HL-60 (cell line): ENCODE measurements at regions not wholly inside any gene's neighbourhood (a gene's known extent, or its start where the extent isn't known, plus 50 kb on each side); places are given as distances from the start of the nearest gene placed in this dataset.

Experiments used
- DNase-seq, 2 experiments: peaks; one replicate each; pipeline ENCODE4 v3.0.0-alpha.2; 2010 to 2020; ENCODE audit warnings: low read depth in 1 of 2, low spot score in 1 of 2
- H3K27ac ChIP-seq: fragments of 250-450 bp; sonication (Bioruptor Pico); replicated peaks from 2 replicates; pipeline ENCODE4 v1.5.1; 2020; ENCODE audit warnings: mild to moderate bottlenecking, moderate library complexity
- H3K27me3 ChIP-seq: fragments of 250-450 bp; sonication (Bioruptor Pico); 2 replicates; pipeline ENCODE4 v1.5.1; 2021; ENCODE audit warnings: mild to moderate bottlenecking, moderate library complexity; ENCODE audit not compliant: insufficient read depth, poor library complexity, severe bottlenecking
- H3K4me3 ChIP-seq: replicated peaks from 2 replicates; pipeline ENCODE4 v1.5.1; 2011; ENCODE audit warnings: mild to moderate bottlenecking, control low read depth, low read length; ENCODE audit not compliant: insufficient read depth
- CTCF ChIP-seq: IDR thresholded peaks from one replicate; pipeline ENCODE4 v1.5.1; 2011; ENCODE audit warnings: low read length, control low read depth, inconsistent platforms; ENCODE audit not compliant: insufficient read depth
- GABPA ChIP-seq: IDR thresholded peaks from 2 replicates; pipeline ENCODE4 v1.6.1; 2012; ENCODE audit warnings: low read depth
- POLR2AphosphoS5 ChIP-seq: IDR thresholded peaks from 2 replicates; pipeline ENCODE4 v1.6.1; 2012; ENCODE audit warnings: low read depth
- REST ChIP-seq: IDR thresholded peaks from 2 replicates; pipeline ENCODE4 v1.6.1; 2012; ENCODE audit warnings: low read depth; ENCODE audit not compliant: insufficient replicate concordance
- SPI1 ChIP-seq: IDR thresholded peaks from 2 replicates; pipeline ENCODE4 v1.6.1; 2012; ENCODE audit warnings: low read depth, mild to moderate bottlenecking, borderline replicate concordance

DNA sequence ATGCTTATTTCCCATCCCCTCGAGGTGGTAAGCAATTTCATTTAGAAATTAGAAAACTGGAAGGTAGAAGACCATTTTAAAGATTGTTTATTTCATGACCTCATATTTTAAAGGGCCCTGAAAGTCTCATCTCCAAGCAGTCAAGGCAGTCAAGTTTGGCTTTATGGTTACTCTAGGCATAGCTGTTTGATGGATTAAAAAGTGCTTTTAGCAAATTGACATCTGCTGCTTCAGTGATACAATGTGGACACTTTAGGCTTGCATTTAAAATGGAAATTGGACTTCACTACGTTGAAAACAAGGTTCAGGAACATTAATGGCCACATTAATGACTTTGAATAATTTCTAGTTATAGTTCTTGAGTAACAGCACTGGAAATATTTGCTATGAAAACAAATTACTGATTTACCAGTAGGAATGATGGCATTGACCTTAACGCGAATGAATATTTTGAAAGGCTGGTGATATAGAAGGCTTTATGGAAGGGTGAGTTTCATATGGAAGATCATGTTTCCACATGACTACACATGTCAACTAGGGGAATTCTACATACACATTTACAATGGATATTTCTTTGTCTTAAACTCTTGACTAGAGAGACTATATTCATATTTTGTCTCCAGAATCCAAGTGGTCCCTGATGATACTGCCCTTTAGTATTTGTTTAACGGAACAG is 873.5 kb downstream of the JRKL start:
- no peak for DNase-seq
- H3K27me3 ChIP-seq = no peaks in the 10 kb centered on the region
- no peak overlapping the region for H3K27ac ChIP-seq
- no peak overlapping the region for H3K4me3 ChIP-seq
- TF ChIP-seq REST (no peak), POLR2AphosphoS5 (no peak), SPI1 (no peak), GABPA (no peak), CTCF (no peak)

GRCh38 chr11:97269527-97269926 is 879.7 kb downstream of the JRKL start:
- TF ChIP-seq SPI1 = no peak
- TF ChIP-seq GABPA = no peak
- no peak for TF ChIP-seq CTCF
- TF ChIP-seq POLR2AphosphoS5 = no peak
- no peak for TF ChIP-seq REST
- no peak for DNase-seq
- Histone ChIP-seq H3K4me3 (no peak overlapping the region), H3K27ac (no peak overlapping the region), H3K27me3 (no peaks in the 10 kb centered on the region)

- DNase-seq = no peak
- Histone ChIP-seq H3K4me3 (no peak overlapping the region), H3K27me3 (no peaks in the 10 kb centered on the region), H3K27ac (no peak overlapping the region)
- TF ChIP-seq POLR2AphosphoS5 (no peak), GABPA (no peak), CTCF (no peak), REST (no peak)
Observed at GRCh38 chr11:97279341-97279740, 889.5 kb downstream of the JRKL start.
